Stimulated activated CD4-positive, alpha-beta T cell treated with anti-CD3 and anti-CD28 coated beads, TNF-alpha, amount 100 ng/mL, for 1 hour (primary cell): ENCODE measurements at regions not wholly inside any gene's neighbourhood (a gene's known extent, or its start where the extent isn't known, plus 50 kb on each side); places are given as distances from the start of the nearest gene placed in this dataset.
"Not testable (repeated sequence)": the region's sequence is repeated elsewhere in the genome, so short reads cannot be mapped to it uniquely, and the experiment has no call there.

Experiments
- DNase-seq, 3 donors: peaks; one replicate each; pipeline ENCODE4 v3.0.0-alpha.2; 2020; ENCODE audit warnings: low read depth in 3 of 3, low spot score in 1 of 3

DNA sequence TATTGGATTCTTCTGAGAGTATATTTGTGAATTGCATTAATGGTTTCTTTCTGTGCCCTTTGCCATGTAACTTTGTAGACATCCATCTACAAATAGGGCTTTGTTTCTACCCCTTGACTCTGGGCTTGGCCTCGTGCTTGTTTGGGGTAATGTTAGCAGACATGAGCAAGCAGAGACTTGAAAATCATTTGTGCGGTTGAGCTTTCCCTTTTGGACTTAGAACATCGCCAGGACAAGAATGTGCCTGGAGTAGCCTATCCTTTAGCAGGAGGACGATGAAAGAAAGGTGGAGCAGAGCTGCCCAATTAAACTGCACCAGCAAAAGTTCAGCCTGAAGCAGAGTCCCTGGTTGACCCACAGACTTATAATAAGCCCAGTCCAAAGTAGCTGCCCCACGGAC lies 785.9 kb downstream of the EPHA4 start:
- no peak for DNase-seq

DNA sequence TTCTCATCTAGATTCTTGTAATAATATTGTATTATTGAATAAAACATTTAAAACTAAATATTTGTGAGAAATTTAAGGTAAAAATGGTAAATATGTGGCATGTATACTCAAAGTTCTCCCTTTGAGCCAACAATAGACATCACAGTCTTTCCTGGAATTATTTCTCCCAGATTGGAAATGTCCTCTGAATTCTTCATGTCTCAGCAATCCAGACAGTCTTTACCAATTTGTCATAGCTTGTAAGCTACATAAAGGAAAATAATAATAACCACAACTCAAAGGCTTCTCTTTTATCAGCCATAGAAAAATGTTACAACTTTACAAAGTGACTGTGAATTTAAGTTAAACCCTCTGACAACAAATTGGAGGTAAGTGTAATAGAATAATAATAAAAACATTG lies 784.9 kb downstream of the EPHA4 start:
- DNase-seq: no peak

DNA sequence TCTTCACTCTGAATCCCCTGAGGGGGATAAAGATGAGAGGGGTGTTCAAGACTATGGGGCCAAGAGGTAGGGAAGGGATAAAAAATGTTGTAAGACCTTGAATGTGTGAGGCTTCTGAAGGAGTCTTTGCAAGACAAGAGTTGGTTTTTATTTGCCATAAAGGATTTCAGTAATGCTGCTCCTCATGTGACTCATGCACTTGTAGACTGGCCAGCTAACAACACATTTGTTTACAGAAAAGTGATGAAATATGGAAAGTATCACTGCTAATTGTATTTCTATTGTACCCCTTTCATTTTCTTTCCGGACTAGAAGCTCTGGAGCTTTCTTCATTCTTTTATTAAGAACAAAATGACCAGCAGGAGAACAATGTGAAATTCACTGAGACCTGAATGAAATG lies 782.1 kb downstream of the EPHA4 start:
- no peak for DNase-seq

DNA sequence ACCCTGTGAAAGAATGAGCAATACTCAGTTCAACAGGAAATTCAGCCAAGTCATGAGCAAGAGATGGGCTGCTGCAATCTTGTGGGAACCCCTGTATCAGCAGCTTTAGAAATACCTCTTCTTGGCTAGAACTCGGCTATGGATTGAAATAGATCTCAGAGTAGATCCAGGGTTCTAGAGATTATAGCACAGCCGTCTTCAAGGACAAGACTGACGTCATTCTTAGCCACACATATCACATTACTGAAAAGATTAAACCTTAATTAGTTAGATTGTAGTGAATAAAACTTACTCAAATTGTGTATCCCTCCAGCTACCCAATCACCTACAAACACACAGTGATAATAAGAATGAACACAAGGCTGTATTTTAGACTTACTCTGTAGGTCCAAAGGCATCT lies 776.4 kb downstream of the EPHA4 start:
- no peak for DNase-seq

DNA sequence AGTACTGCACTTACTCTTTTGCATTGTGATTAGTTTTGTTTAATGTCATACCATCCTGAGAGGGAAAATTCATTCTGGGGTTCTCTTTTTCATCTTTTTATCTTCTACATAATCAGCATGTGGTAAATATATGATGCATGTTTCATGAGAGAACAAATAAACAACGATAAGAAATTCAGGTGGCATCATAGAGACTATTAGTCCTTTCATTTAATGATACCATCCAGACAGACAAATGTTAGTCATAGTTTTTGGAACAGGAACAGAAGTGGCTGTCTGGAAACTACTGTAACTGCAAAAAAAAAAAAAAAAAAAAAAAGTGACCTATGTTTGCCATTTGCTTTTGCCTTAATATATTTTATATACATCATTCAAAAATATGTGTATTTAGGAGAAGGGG lies 761.0 kb downstream of the EPHA4 start:
- no peak for DNase-seq

DNA sequence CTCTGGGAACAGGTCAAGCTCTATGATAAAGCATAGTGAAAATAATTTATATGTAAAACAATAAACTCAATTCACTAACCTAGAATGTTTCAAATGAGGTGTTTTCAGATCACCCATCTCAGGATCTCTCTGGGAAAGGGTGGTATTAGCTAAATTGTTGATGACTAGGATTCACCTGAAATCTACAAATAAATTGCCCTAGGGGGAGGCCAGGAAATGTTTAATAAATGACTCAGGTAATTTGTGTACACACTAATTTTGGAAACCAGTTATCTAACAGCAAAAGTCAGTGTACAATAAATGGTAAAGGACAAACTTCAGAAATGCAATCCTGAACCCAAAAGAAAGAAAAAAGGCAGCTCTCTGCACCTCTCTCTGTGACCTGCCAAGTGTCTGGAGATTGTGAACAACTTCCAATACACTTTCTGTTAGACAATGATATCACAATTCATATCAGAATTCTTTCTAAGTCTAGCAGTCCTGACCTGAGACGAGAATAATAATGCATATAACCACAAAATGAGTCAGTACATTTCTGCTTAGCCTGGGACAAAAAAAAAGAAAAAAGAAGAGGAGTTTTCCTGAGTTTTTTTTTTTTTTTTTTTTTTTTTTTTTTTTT lies 760.0 kb downstream of the EPHA4 start:
- no peak for DNase-seq

DNA sequence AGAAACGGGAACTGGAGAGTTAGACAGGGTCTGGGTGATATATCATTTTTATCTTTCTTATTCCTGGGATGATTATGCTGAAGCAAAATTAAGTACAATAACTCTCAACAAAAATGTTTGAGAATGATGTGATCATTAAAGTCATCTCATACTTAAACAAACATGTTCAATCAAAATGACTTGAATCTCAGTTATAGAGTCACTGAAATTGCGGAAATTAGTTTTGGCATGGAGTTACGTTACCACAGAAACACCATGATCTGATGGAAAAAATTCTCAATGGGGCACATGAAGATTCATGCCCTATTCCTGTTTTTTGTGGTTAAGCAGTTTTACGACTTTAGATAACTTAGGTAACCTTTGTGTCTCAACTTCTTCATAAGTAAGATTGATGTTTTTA lies 757.7 kb downstream of the EPHA4 start:
- no peak for DNase-seq

DNA sequence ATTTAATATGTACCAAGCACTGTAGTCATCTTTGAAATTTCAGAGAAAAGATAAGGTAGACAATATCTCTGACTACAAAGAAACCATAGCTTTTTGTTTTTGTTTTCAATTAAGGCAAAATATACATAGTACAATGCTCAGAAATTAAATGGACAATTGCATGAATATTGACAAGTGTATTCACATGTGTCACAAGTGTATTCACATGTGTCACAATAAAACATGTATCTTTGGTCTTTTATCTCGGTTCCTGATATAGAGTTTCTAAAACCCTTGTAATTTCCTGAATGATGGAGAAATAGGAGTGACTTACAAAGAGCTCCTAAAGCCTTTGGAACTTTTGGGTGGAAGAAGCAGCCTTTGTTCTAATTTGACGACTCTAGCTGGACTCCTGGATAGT lies 756.4 kb downstream of the EPHA4 start:
- no peak for DNase-seq

DNA sequence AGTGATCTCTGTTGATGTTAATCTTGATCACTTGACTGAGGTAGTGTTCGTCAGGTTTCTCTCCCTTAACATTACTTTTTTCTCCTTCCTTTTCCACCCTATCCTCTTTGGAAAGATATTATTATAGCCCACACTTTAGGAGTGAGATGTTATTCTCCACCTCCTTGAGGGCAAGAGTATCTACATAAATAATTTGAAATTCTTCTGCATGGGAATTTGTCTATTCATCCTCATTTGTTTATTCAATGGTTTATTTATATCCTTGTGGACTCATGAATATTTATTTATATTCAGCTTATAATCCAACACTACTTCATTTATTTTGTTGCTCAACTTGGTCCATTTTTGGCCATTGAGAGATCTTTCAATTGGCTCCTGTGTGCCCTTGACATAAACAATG lies 750.4 kb downstream of the EPHA4 start:
- DNase-seq: no peak

DNA sequence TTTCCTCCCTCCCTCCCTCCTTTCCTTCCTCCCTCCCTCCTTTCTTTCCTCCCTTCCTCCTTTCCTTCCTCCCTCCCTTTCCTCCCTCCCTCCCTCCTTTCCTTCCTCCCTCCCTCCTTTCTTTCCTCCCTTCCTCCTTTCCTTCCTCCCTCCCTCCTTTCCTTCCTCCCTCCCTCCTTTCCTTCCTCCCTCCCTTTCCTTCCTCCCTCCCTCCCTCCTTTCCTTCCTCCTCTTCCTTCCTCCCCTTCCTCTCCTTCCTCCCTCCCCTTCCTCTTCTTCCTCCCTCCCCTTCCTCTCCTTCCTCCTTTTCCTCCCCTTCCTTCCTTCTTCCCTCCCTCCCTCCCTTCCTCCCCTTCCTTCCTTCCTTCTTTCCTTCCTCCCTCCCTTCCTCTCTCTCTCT lies 748.5 kb downstream of the EPHA4 start:
- not testable (repeated sequence) for DNase-seq

DNA sequence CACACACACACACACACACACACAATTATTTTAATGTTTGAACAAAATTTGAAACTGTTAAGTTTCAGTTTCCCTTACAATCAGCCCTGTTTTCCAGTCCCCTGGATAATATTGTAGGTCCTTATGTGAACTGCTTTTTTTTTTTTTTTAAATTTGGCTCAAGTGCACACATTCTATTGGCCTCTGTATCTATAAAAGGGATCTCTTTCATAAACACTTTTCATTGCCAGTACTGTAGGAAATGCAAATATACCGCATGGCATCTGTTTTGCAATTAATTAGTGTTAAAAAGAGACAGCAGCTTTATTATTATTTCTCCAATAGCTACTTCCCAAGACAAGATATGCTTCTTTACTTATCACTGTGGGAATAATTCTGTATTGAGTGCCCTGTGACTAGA lies 738.7 kb downstream of the EPHA4 start:
- DNase-seq: no peak

DNA sequence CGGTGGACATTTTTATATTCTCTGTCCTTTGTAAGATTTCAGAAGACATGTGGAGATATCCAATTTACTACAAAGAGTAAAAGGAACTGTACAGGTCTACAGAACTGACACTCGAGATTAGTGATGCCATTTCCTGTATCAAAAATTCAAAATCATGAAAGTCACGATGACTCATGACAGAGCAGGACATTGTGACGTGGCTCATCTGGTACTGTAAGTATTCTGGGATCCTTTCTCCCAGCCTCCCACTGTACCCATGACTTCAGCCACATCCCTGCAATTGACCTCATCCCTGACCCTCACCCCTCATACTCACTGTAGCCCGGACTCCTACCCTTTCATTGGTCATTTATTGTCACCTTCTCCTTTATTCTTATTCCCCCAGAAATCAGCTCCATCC lies 736.5 kb downstream of the EPHA4 start:
- DNase-seq: no peak

DNA sequence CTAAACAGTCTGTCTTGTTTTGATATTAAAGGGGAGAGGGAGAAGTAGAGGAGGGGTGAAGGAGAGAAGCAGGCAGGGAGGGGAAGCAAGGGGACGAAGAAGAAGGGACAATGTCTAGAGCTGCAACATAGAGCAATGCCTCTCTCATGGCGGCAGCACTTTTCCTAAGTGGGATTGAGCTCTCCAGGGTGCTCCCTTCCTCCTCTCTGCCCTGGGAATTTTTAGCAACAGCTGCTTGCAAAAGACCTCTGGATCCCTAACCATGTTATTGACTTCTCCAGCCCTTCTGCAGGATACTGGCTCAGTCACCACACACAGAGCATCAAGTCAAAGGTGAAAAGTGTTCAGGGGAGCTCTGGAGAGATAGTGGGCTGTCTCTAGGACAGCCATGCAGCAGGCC lies 734.9 kb downstream of the EPHA4 start:
- DNase-seq: no peak

DNA sequence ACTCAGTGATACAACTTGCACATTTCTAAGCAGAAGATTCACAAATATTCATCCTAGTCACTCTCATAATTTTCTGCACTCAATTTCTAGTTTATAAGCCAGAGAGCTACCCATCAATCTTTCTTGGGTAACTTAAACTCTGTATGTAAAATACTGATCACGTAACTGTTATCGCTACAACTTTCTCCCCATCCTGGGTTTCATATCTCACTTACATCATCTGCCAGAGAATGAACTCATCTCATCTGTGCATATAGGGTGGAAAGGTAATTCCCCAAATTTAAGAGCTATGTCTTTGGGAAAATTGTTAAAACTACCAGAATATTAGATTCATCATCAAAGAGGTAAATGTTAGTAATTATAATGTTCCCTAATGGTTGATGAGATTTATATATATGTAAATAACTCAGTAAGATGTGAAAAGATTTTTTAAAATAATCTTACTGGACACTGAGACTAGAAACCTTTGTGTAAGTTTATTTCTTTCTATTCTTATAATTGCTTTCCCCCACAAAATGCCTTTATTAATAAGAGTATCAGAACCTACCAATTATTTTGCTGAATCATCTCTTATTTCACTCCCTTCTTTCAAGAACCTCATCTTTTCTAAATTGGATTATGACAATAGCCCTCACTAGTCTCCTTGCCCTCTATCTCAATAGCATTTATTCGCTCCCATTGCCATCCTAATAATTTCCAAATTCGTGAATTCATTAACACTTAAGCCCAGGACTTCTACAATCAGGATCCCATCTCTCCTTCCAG lies 729.0 kb downstream of the EPHA4 start:
- no peak for DNase-seq

DNA sequence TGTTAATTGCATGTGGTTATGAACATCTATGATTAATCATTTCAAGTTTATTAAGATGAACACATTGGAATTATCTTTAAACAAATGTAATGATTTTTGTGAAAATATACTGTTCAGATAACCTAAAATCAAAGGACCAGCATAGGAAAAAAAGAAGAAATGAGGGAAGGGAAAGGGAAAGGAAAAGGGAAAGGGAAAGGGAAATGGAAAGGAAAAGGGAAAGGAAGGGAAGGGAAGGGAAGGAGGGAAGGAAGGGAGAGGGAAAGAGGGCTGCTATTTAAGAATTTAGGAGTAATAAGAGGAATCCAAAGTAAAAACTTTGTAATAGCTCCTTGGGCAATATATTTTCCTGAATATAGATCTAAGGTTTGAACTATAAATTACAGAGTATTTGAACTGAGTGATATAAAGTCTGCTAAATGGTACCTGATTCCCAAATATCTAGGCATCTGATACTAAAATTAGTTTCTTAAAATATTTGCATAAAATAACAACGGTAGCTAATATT lies 726.3 kb downstream of the EPHA4 start:
- no peak for DNase-seq

DNA sequence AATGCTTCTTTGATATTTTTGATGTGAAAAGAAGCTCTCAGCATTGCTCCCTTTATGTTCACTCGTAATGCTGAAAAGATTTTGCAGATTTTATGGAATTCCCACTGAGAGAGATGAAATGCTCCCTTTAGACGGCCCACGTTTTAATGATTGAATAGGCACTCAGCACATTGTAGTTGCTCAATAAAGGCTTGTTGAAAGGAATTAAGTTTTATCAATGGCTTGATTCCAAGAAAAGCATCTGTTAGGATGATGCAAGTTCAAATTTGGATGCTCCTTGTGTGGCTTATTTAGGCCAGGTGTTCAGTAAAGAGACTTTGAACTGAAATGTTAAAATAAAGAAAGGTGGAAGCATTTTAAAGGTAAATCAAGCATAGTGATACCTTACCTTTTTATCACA lies 725.1 kb downstream of the EPHA4 start:
- DNase-seq: no peak

DNA sequence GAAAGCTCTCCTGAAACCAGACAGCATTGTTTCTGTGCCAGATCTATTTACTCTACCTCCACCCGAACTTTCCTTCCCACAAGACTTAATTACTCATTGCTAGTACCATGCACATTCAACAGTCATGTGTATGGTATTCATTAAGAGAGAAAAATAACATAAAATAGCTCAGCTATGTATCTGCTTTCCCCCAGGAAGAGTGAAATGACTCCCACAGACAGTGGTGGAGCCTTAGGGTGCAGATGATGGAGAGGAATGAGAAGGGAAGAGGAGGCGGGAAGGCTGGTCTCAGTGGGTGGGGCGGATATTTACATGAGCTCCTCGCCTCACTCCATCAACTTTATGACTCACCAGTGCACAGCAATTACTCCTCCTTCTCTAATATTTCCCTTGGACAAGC lies 724.5 kb downstream of the EPHA4 start:
- DNase-seq: no peak

DNA sequence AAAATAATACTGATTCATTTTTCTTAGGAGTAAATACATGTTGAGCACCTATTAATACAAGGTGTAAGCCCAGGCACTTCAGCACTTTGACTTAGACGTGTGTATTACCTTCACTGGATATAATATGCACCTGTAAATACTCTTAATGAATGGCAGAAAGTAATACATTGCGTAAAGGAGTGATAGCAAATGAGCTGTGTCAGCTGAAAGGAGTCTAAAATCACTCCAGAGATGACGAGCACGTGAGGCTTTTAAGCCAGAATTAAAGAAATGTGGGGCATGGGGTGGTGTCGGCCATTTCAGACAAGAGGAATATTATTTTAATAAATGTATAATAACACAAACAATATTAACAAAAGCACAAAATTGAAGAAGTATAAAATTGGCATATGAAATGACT lies 722.7 kb downstream of the EPHA4 start:
- no peak for DNase-seq

DNA sequence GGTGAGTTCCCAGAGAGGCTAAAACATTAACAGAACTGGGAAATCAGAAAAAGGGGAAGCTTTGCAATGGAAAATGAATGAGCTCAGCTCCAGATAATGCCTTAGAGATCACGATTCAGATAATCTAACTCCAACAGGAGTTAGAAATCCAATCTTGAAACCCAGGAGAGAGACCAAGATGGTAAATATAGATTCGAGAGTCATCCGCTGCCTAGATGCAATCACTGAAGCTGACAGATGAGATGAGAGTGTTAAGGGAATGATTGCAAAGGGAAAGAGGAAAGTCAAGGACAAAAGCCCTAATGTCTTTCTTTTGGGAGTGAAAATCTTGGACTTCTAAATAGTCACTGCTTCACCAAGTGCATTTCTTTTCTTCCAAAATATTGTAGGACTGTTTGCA lies 722.0 kb downstream of the EPHA4 start:
- DNase-seq: no peak

DNA sequence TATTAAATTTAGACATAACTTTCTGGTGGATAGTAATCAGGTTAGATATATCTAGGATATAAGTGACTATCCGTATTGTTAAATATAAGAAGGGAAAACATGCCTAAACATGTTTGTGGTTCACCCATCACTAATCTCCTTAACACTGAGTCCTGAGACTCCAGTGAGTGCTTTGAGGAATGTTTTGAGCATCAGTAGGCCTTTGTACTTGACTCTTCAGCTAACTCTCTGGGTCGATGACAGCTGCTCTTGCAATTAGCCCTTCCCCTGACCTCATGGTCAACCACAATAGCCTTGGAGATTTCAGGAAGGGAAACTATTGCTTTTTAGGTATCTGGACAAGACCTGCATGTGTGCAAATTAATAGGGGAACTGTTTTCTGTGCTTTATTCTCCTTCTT lies 716.8 kb downstream of the EPHA4 start:
- no peak for DNase-seq

DNA sequence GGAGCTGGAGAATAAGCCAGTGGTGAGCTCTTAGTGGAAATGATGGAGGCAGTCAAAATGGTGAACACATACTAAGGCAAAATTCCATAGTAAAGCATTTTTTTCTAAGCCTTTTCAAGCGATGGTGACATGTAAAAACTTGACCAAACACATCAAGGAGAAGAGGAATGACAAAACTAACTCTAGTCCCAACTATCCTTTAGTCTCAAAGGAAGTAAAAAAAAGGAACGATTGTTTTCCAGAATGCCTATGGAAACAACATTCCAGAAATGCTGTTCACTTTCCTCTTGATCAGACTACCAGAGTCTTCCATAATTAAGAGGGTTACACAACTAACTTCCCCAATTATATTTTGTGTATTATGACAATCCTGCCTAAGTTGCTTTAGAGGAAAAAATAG lies 715.6 kb downstream of the EPHA4 start:
- DNase-seq: no peak

DNA sequence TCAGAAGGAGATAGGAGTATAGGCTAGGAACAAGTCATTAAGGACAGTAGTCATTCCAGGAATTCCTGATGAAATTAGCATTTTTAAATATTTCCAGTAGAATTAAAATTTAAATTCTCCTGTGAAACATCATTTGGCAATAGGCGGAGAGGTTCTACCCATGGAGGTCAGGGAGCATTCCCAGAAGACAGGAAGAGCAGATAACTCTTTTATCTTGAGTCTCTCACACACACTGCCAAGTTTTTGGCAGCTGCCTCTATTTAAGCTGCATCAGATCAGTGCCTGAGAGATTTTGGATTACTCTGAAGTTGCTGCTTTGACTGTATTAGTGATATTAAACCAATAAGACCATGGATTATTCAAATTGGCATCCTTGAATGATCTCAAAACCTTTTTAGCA lies 714.7 kb downstream of the EPHA4 start:
- DNase-seq: no peak

DNA sequence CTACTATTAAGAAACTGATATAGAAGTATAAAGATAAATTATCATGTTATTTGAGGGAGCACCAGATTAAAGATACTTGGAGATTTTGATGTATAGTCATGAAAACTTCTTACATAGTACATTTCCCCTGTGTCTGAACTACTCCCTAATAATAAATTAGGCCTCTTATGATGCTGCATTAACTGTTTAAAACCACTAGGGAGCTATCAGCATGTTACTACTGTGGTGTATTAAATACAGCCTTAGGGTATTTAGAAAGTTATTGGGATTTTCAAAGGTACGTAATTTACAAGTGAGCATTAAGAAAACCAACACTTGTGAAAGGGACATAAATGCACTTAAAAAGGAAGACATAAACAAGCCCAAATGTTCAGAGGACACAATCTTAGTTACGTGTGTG lies 714.0 kb downstream of the EPHA4 start:
- no peak for DNase-seq
